ENCODE measurements at regions not wholly inside any gene's neighbourhood (a gene's known extent, or its start where the extent isn't known, plus 50 kb on each side); places are given as distances from the start of the nearest gene placed in this dataset.

GRCh38 chr5:98593418-98593817, 180.0 kb upstream of the RGMB start:
- TF ChIP-seq CTCF (conservative IDR thresholded peaks at IDR 0.05; ENCODE audit: low read depth, low read length), result no peak
- TF ChIP-seq EZH2 (IDR thresholded peaks at IDR 0.05; ENCODE audit: borderline replicate concordance, low read depth, low read length, poor library complexity, severe bottlenecking), result no peak
